NCI-H2196 treated with DMSO at 0.1 percent for 48 hours (cell line): ENCODE measurements at regions not wholly inside any gene's neighbourhood (a gene's known extent, or its start where the extent isn't known, plus 50 kb on each side); places are given as distances from the start of the nearest gene placed in this dataset.

Experiments used
- DNase-seq: peaks from one replicate; lab custom pipeline; 2025; ENCODE audit not compliant: unreplicated experiment; lab: John Stamatoyannopoulos, UW

GRCh38 chr7:42858570-42858969 lies 53.3 kb downstream of the C7orf25 start:
- DNase-seq, result no peak

GRCh38 chr7:42856605-42856987 lies 55.3 kb downstream of the C7orf25 start:
- no peak for DNase-seq

GRCh38 chr7:42854571-42855118 lies 57.2 kb downstream of the C7orf25 start:
- DNase-seq, result no peak

GRCh38 chr7:42852531-42852930 lies 59.3 kb downstream of the C7orf25 start:
- DNase-seq, result no peak

- DNase-seq, result no peak
These were observed 68.6 kb downstream of the C7orf25 start for GRCh38 chr7:42843205-42843800.

GRCh38 chr7:42834676-42835075 lies 77.2 kb downstream of the C7orf25 start:
- no peak for DNase-seq

- no peak for DNase-seq
These were observed 78.5 kb downstream of the C7orf25 start for GRCh38 chr7:42833411-42833810.

GRCh38 chr7:42832667-42833066 lies 79.2 kb downstream of the C7orf25 start:
- no peak for DNase-seq

- DNase-seq, result no peak
These were observed 80.0 kb downstream of the C7orf25 start for GRCh38 chr7:42831718-42832522.

- no peak for DNase-seq
These were observed 80.7 kb downstream of the C7orf25 start for GRCh38 chr7:42831006-42831717.

- DNase-seq, result no peak
These were observed 99.1 kb downstream of the C7orf25 start for GRCh38 chr7:42812779-42813178.

- DNase-seq, result no peak
These were observed 106.3 kb downstream of the C7orf25 start for GRCh38 chr7:42805601-42806000.

GRCh38 chr7:42794673-42795072 lies 117.2 kb downstream of the C7orf25 start:
- DNase-seq, result no peak

GRCh38 chr7:42792841-42793240 lies 119.0 kb downstream of the C7orf25 start:
- no peak for DNase-seq

GRCh38 chr7:42790196-42790595 lies 121.7 kb downstream of the C7orf25 start:
- DNase-seq, result no peak

GRCh38 chr7:42774436-42774835 lies 137.4 kb downstream of the C7orf25 start:
- DNase-seq, result no peak

- DNase-seq, result no peak
These were observed 141.8 kb downstream of the C7orf25 start for GRCh38 chr7:42770114-42770513.

- DNase-seq, result no peak
These were observed 143.8 kb downstream of the C7orf25 start for GRCh38 chr7:42768045-42768444.

- DNase-seq, result no peak
These were observed 145.0 kb downstream of the C7orf25 start for GRCh38 chr7:42766782-42767423.

- DNase-seq, result no peak
These were observed 145.9 kb downstream of the C7orf25 start for GRCh38 chr7:42765931-42766330.

GRCh38 chr7:42763137-42763551 lies 148.7 kb downstream of the C7orf25 start:
- no peak for DNase-seq
